ENCODE measurements at regions not wholly inside any gene's neighbourhood (a gene's known extent, or its start where the extent isn't known, plus 50 kb on each side); places are given as distances from the start of the nearest gene placed in this dataset.

GRCh38 chr3:73743551-73743950 is 118.8 kb upstream of the PDZRN3 start:
- TF ChIP-seq RAD21 (IDR thresholded peaks at IDR 0.05; ENCODE audit: low read depth): no peak
- no peak for TF ChIP-seq FOXM1 (IDR thresholded peaks at IDR 0.05; ENCODE audit: borderline replicate concordance, low read depth)
- TF ChIP-seq REST (IDR thresholded peaks at IDR 0.05; ENCODE audit: low read depth): no peak
- TF ChIP-seq YY1 (IDR thresholded peaks at IDR 0.05; ENCODE audit: low read depth): no peak
- TF ChIP-seq MAX (IDR thresholded peaks at IDR 0.05): no peak
- TF ChIP-seq EP300 (IDR thresholded peaks at IDR 0.05; ENCODE audit: borderline replicate concordance): no peak
- TF ChIP-seq CREB1 (IDR thresholded peaks at IDR 0.05; ENCODE audit: low read depth): no peak
- no peak for TF ChIP-seq TAF1 (IDR thresholded peaks at IDR 0.05; ENCODE audit: low read depth)
- TF ChIP-seq CEBPB (IDR thresholded peaks at IDR 0.05): no peak

Measured in Ishikawa (cell line).